ENCODE measurements at regions not wholly inside any gene's neighbourhood (a gene's known extent, or its start where the extent isn't known, plus 50 kb on each side); places are given as distances from the start of the nearest gene placed in this dataset.
A peak's percentile ranks its signal among the peaks of the same experiment; 100 is the strongest.

GRCh38 chr4:125517831-125518230, 203.1 kb downstream of the FAT4 start:
- DNase-seq = no peak

- no peak for DNase-seq
Measured at GRCh38 chr4:125518281-125518680, 203.5 kb downstream of the FAT4 start.

- DNase-seq = no peak
Measured at GRCh38 chr4:125519371-125520146, 204.8 kb downstream of the FAT4 start.

GRCh38 chr4:125520258-125520990, 205.7 kb downstream of the FAT4 start:
- DNase-seq = no peak

GRCh38 chr4:125522588-125522987, 207.8 kb downstream of the FAT4 start:
- DNase-seq = peak; percentile 45

GRCh38 chr4:125522992-125523391, 208.2 kb downstream of the FAT4 start:
- DNase-seq = peak; percentile 84

GRCh38 chr4:125526420-125526819, 211.7 kb downstream of the FAT4 start:
- no peak for DNase-seq

- DNase-seq = no peak
Measured at GRCh38 chr4:125527681-125528080, 212.9 kb downstream of the FAT4 start.

GRCh38 chr4:125529071-125529470, 214.3 kb downstream of the FAT4 start:
- DNase-seq = no peak

- DNase-seq = no peak
Measured at GRCh38 chr4:125538670-125539069, 223.9 kb downstream of the FAT4 start.

- no peak for DNase-seq
Measured at GRCh38 chr4:125539691-125540090, 224.9 kb downstream of the FAT4 start.

GRCh38 chr4:125541836-125542385, 227.2 kb downstream of the FAT4 start:
- no peak for DNase-seq

- no peak for DNase-seq
Measured at GRCh38 chr4:125546272-125546671, 231.5 kb downstream of the FAT4 start.

- no peak for DNase-seq
Measured at GRCh38 chr4:125547836-125548235, 233.1 kb downstream of the FAT4 start.

GRCh38 chr4:125550769-125551168, 236.0 kb downstream of the FAT4 start:
- DNase-seq = no peak

GRCh38 chr4:125551466-125551865, 236.7 kb downstream of the FAT4 start:
- no peak for DNase-seq

GRCh38 chr4:125551967-125552366, 237.2 kb downstream of the FAT4 start:
- no peak for DNase-seq

GRCh38 chr4:125572601-125573000, 257.8 kb downstream of the FAT4 start:
- no peak for DNase-seq

- DNase-seq = no peak
Measured at GRCh38 chr4:125573368-125573767, 258.6 kb downstream of the FAT4 start.

GRCh38 chr4:125573786-125574185, 259.0 kb downstream of the FAT4 start:
- DNase-seq = no peak

GRCh38 chr4:125582302-125582701, 267.5 kb downstream of the FAT4 start:
- no peak for DNase-seq

- no peak for DNase-seq
Measured at GRCh38 chr4:125590158-125590557, 275.4 kb downstream of the FAT4 start.

- DNase-seq = no peak
Measured at GRCh38 chr4:125591290-125591689, 276.5 kb downstream of the FAT4 start.

GRCh38 chr4:125594056-125594602, 279.4 kb downstream of the FAT4 start:
- DNase-seq = no peak
